ENCODE measurements at regions not wholly inside any gene's neighbourhood (a gene's known extent, or its start where the extent isn't known, plus 50 kb on each side); places are given as distances from the start of the nearest gene placed in this dataset.
"Not testable (repeated sequence)": the region's sequence is repeated elsewhere in the genome, so short reads cannot be mapped to it uniquely, and the experiment has no call there.

DNA sequence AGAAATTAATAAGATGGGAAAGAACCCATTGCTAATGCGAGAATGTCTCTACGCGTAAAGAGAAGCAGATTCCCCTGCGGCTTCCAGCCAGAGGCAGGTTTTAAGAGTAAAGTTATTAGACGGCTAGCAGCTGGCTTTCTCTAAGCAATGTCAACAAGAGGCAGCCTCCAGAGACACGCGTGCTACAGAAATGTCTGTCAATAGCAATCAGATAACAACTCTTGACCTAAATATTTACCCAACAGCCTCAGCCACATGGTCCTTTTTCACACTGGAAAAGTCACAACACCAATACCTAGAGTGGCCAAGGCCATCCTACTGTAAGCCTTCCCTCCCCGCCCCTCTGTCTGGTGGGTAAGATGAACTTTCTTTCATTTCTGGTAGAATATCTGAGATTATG, 146.0 kb upstream of the SFSWAP start:
- DNase-seq (ENCODE audit: insufficient read length, low spot score): no peak
- no peak for FAIRE-seq
- no peak for TF ChIP-seq POLR2A (IDR thresholded peaks at IDR 0.05; ENCODE audit: low read depth, low read length)

GRCh38 chr12:131565267-131566015, 145.4 kb upstream of the SFSWAP start:
- no peak for DNase-seq (ENCODE audit: insufficient read length, low spot score)
- TF ChIP-seq POLR2A (IDR thresholded peaks at IDR 0.05; ENCODE audit: low read depth, low read length): no peak
- no peak for FAIRE-seq

DNA sequence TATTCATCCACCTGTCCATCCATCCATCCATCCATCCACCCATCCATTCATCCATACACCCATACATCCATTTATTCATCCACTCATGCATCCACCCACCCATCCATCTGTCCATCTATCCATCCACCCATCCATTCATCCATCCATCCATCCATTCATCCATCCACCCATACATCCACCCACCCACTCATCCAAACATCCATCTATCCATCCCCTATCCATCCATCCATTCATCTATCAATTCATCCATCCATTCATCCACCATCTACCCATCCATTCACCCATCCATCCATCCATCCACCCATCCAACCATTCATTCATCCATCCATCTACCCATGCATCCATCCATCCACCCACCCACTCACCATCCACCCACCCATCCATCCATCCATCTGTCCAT, 142.6 kb upstream of the SFSWAP start:
- FAIRE-seq (no peak), DNase-seq (ENCODE audit: insufficient read length, low spot score) (no peak)
- no peak for TF ChIP-seq POLR2A (IDR thresholded peaks at IDR 0.05; ENCODE audit: low read depth, low read length)

- DNase-seq (ENCODE audit: insufficient read length, low spot score) (no peak), FAIRE-seq (no peak)
- TF ChIP-seq POLR2A (IDR thresholded peaks at IDR 0.05; ENCODE audit: low read depth, low read length): no peak
Observed at GRCh38 chr12:131570596-131570995, 140.3 kb upstream of the SFSWAP start.

- no peak for TF ChIP-seq POLR2A (IDR thresholded peaks at IDR 0.05; ENCODE audit: low read depth, low read length)
- DNase-seq (ENCODE audit: insufficient read length, low spot score) (no peak), FAIRE-seq (no peak)
Observed at GRCh38 chr12:131571827-131572226, 139.1 kb upstream of the SFSWAP start.

GRCh38 chr12:131572626-131573025, 138.3 kb upstream of the SFSWAP start:
- no peak for TF ChIP-seq POLR2A (IDR thresholded peaks at IDR 0.05; ENCODE audit: low read depth, low read length)
- DNase-seq (ENCODE audit: insufficient read length, low spot score) (no peak), FAIRE-seq (no peak)

DNA sequence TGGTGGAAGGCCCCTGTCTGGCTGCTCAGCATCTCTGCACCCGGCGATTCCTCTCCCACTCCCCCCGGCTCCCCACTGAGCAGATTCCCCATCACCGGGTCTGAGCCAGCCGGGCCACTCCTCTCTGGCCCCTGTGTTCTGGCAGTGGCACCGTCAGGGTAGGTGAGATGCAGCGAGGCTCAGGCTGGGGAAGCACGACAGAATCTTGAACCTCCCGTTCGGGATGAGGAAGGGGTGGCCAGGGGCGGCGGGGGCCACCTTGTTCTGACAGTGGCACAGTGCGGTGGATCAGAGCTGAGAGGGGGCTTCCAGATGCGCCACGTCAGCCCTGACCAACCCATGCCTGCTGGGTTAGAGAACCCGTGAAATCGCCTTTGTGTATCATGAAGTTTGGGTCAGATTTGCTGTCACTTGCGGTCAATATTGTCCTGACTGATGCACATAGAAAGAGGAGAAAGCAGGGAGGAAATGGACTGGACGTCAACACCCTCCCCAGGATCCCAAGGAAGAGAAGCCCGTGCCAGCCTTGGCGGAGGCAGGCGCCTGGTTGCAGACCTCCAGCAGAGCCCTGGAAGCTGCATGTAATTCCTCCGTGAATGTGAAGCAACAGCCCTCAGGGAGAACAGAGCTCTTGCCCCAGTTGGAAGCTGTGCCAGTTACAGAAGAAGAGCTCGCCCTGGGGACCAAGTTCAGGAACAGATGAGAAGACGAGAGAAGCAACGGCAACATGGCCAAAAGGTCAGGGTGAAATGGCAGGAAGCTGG, 137.1 kb upstream of the SFSWAP start:
- FAIRE-seq: no peak
- no peak for DNase-seq (ENCODE audit: insufficient read length, low spot score)
- TF ChIP-seq POLR2A (IDR thresholded peaks at IDR 0.05; ENCODE audit: low read depth, low read length): no peak

GRCh38 chr12:131574395-131574771, 136.5 kb upstream of the SFSWAP start:
- TF ChIP-seq POLR2A (IDR thresholded peaks at IDR 0.05; ENCODE audit: low read depth, low read length): no peak
- DNase-seq (ENCODE audit: insufficient read length, low spot score) (no peak), FAIRE-seq (no peak)

DNA sequence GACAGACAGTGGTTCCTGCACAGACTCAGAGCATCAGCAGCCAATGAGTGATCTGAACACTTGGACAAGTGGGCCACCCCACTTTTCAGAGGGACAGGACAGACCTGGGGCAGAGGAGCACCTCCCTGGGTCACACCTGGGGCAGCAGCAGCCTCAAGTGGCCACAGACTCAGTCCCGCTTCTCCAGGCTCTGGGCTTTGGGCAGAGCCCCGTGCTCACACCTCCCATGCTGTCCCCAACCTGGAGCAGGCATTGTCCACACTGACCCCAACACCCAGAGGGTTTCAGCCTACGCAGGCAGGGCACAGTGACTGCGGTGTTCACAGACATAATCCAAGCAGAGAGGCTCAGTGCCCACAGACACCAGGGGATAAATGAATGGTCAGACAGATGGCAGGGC, 135.5 kb upstream of the SFSWAP start:
- no peak for FAIRE-seq

DNA sequence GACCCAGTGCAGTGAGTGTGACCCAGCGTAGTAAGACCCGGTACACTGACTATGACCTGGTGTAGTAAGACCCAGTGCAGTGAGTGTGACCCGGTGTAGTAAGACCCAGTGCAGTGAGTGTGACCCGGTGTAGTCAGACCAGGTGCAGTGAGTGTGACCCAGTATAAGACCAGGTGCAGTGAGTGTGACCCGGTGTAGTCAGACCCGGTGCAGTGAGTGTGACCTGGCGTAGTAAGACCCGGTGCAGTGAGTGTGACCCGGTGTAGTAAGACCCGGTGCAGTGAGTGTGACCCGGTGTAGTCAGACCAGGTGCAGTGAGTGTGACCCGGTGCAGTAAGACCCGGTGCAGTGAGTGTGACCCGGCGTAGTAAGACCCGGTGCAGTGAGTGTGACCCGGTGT, 134.2 kb upstream of the SFSWAP start:
- not testable (repeated sequence) for FAIRE-seq; DNase-seq (ENCODE audit: insufficient read length, low spot score)

More for the DNA sequence above, 135.5 kb upstream of the SFSWAP start:
- DNase-seq (ENCODE audit: insufficient read length, low spot score): no peak
- no peak for TF ChIP-seq POLR2A (IDR thresholded peaks at IDR 0.05; ENCODE audit: low read depth, low read length)

DNA sequence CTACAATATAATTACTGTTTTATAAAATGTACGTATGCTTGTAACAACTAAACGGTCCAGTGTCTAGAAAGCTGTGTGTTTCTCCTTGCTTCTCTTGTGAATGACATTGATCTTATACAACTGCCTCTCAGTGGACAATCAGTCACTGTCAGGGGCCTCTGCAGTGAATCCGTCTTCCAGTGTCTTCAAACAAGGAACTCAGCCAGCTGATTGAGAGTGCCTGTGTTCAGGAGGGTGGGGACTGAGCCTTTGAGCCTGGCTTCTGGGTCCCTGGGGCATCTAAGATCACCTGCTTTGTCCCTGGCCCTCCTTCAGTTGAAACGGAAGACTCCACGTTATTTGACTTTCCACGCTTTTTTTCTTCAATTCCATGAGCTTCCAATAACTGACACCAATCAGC, 133.1 kb upstream of the SFSWAP start:
- FAIRE-seq (no peak), DNase-seq (ENCODE audit: insufficient read length, low spot score) (no peak)
- no peak for TF ChIP-seq POLR2A (IDR thresholded peaks at IDR 0.05; ENCODE audit: low read depth, low read length)

- no peak for DNase-seq (ENCODE audit: insufficient read length, low spot score)
- no peak for FAIRE-seq
- TF ChIP-seq POLR2A (IDR thresholded peaks at IDR 0.05; ENCODE audit: low read depth, low read length): no peak
Observed at GRCh38 chr12:131578828-131579470, 131.9 kb upstream of the SFSWAP start.

GRCh38 chr12:131583090-131583712, 127.7 kb upstream of the SFSWAP start:
- TF ChIP-seq POLR2A (IDR thresholded peaks at IDR 0.05; ENCODE audit: low read depth, low read length): no peak
- FAIRE-seq (no peak), DNase-seq (ENCODE audit: insufficient read length, low spot score) (no peak)

DNA sequence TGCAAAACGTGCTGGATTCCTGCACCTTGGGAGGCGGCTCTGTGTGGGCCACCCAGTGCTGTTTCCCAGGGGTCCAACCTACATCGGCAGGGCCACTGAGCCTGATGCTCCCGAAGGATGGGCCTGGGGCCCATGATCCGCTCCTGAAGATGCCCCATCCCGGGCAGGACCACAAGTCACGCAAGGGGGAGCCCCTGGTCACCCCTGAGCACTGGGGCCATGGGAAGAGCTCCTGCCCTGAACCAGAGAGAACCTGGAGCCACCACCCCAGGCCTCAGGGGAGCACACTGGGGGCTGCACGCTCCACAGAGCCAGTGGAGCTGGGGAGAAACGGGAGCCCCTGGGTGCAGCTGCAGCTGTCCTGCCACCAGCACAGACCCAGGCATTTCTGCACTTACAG, 124.6 kb upstream of the SFSWAP start:
- no peak for DNase-seq (ENCODE audit: insufficient read length, low spot score)
- no peak for FAIRE-seq
- no peak for TF ChIP-seq POLR2A (IDR thresholded peaks at IDR 0.05; ENCODE audit: low read depth, low read length)

Measured in H54 (cell line).